Rectal smooth muscle tissue (tissue), 1 donor: ENCODE measurements at regions not wholly inside any gene's neighbourhood (a gene's known extent, or its start where the extent isn't known, plus 50 kb on each side); places are given as distances from the start of the nearest gene placed in this dataset.

Experiments
- H3K27ac ChIP-seq: one replicate; pipeline ENCODE4 v1.7.0; 2013; ENCODE audit warnings: low read depth, low read length, inconsistent platforms
- H3K27me3 ChIP-seq: one replicate; pipeline ENCODE4 v1.7.0; 2013; ENCODE audit warnings: low read length; ENCODE audit not compliant: control insufficient read depth, insufficient read depth
- H3K36me3 ChIP-seq: one replicate; pipeline ENCODE4 v1.7.0; 2013; ENCODE audit warnings: low read length; ENCODE audit not compliant: control insufficient read depth, insufficient read depth
- H3K4me1 ChIP-seq: one replicate; pipeline ENCODE4 v1.7.0; 2013; ENCODE audit warnings: low read length; ENCODE audit not compliant: control insufficient read depth, insufficient read depth
- H3K4me3 ChIP-seq: one replicate; pipeline ENCODE4 v1.7.0; 2013; ENCODE audit warnings: low read length
- H3K9ac ChIP-seq: one replicate; pipeline ENCODE4 v1.7.0; 2013; ENCODE audit warnings: low read length

GRCh38 chr1:80825067-80825466, 975.7 kb upstream of the ADGRL2 start:
- Histone ChIP-seq H3K9ac (no peak overlapping the region), H3K36me3 (no peaks in the 10 kb centered on the region), H3K27ac (no peak overlapping the region), H3K27me3 (no peaks in the 10 kb centered on the region), H3K4me3 (no peak overlapping the region), H3K4me1 (no peaks in the 10 kb centered on the region)

- H3K27me3 ChIP-seq: no peaks in the 10 kb centered on the region
- H3K36me3 ChIP-seq: no peaks in the 10 kb centered on the region
- no peak overlapping the region for H3K27ac ChIP-seq
- H3K9ac ChIP-seq: no peak overlapping the region
- no peaks in the 10 kb centered on the region for H3K4me1 ChIP-seq
- H3K4me3 ChIP-seq: no peak overlapping the region
Observed at GRCh38 chr1:80818211-80818610, 982.5 kb upstream of the ADGRL2 start.

GRCh38 chr1:80807981-80808380, 992.8 kb upstream of the ADGRL2 start:
- Histone ChIP-seq H3K4me1 (no peaks in the 10 kb centered on the region), H3K4me3 (no peak overlapping the region), H3K27ac (no peak overlapping the region)

GRCh38 chr1:80806431-80806830, 994.3 kb upstream of the ADGRL2 start:
- H3K4me3 ChIP-seq: no peak overlapping the region
- no peaks in the 10 kb centered on the region for H3K4me1 ChIP-seq
- H3K9ac ChIP-seq: no peak overlapping the region
- no peaks in the 10 kb centered on the region for H3K27me3 ChIP-seq
- H3K27ac ChIP-seq: no peak overlapping the region
- H3K36me3 ChIP-seq: no peaks in the 10 kb centered on the region

More at GRCh38 chr1:80807981-80808380, 992.8 kb upstream of the ADGRL2 start:
- no peaks in the 10 kb centered on the region for H3K27me3 ChIP-seq
- H3K9ac ChIP-seq: no peak overlapping the region
- H3K36me3 ChIP-seq: no peaks in the 10 kb centered on the region

GRCh38 chr1:80801695-80802094, 999.0 kb upstream of the ADGRL2 start:
- Histone ChIP-seq H3K27ac (no peak overlapping the region), H3K36me3 (no peaks in the 10 kb centered on the region), H3K9ac (no peak overlapping the region), H3K4me1 (no peaks in the 10 kb centered on the region), H3K27me3 (no peaks in the 10 kb centered on the region), H3K4me3 (no peak overlapping the region)

GRCh38 chr1:80799457-80799856, 1001.3 kb upstream of the ADGRL2 start:
- no peaks in the 10 kb centered on the region for H3K4me1 ChIP-seq
- H3K9ac ChIP-seq: no peak overlapping the region
- H3K27ac ChIP-seq: no peak overlapping the region
- no peaks in the 10 kb centered on the region for H3K36me3 ChIP-seq
- H3K4me3 ChIP-seq: no peak overlapping the region
- H3K27me3 ChIP-seq: no peaks in the 10 kb centered on the region

- no peak overlapping the region for H3K4me3 ChIP-seq
- H3K27ac ChIP-seq: no peak overlapping the region
- H3K9ac ChIP-seq: no peak overlapping the region
- no peaks in the 10 kb centered on the region for H3K36me3 ChIP-seq
- no peaks in the 10 kb centered on the region for H3K4me1 ChIP-seq
- H3K27me3 ChIP-seq: no peaks in the 10 kb centered on the region
Observed at GRCh38 chr1:80779275-80779674, 1021.5 kb upstream of the ADGRL2 start.

- no peaks in the 10 kb centered on the region for H3K4me1 ChIP-seq
- H3K27me3 ChIP-seq: no peaks in the 10 kb centered on the region
- H3K9ac ChIP-seq: no peak overlapping the region
- H3K36me3 ChIP-seq: no peaks in the 10 kb centered on the region
- no peak overlapping the region for H3K27ac ChIP-seq
- H3K4me3 ChIP-seq: no peak overlapping the region
Observed at GRCh38 chr1:80778094-80778840, 1022.5 kb upstream of the ADGRL2 start.

GRCh38 chr1:80776266-80776665, 1024.5 kb upstream of the ADGRL2 start:
- Histone ChIP-seq H3K4me1 (no peaks in the 10 kb centered on the region), H3K9ac (no peak overlapping the region), H3K4me3 (no peak overlapping the region), H3K27ac (no peak overlapping the region), H3K36me3 (no peaks in the 10 kb centered on the region), H3K27me3 (no peaks in the 10 kb centered on the region)

- no peak overlapping the region for H3K9ac ChIP-seq
- no peaks in the 10 kb centered on the region for H3K4me1 ChIP-seq
- H3K36me3 ChIP-seq: no peaks in the 10 kb centered on the region
- no peak overlapping the region for H3K27ac ChIP-seq
- H3K4me3 ChIP-seq: no peak overlapping the region
- no peaks in the 10 kb centered on the region for H3K27me3 ChIP-seq
Observed at GRCh38 chr1:80769208-80769750, 1031.5 kb upstream of the ADGRL2 start.

- Histone ChIP-seq H3K4me1 (no peaks in the 10 kb centered on the region), H3K4me3 (no peak overlapping the region), H3K36me3 (no peaks in the 10 kb centered on the region), H3K27me3 (no peaks in the 10 kb centered on the region), H3K27ac (no peak overlapping the region), H3K9ac (no peak overlapping the region)
Observed at GRCh38 chr1:80767711-80768110, 1033.0 kb upstream of the ADGRL2 start.

- Histone ChIP-seq H3K4me1 (no peaks in the 10 kb centered on the region), H3K27ac (no peak overlapping the region), H3K36me3 (no peaks in the 10 kb centered on the region), H3K27me3 (no peaks in the 10 kb centered on the region), H3K4me3 (no peak overlapping the region), H3K9ac (no peak overlapping the region)
Observed at GRCh38 chr1:80759354-80759753, 1041.4 kb upstream of the ADGRL2 start.

- Histone ChIP-seq H3K27ac (no peak overlapping the region), H3K27me3 (no peaks in the 10 kb centered on the region), H3K4me1 (no peaks in the 10 kb centered on the region), H3K9ac (no peak overlapping the region), H3K36me3 (no peaks in the 10 kb centered on the region), H3K4me3 (no peak overlapping the region)
Observed at GRCh38 chr1:80755944-80756343, 1044.8 kb upstream of the ADGRL2 start.
